Anterior cingulate cortex (tissue), 58 donors: ENCODE measurements at regions not wholly inside any gene's neighbourhood (a gene's known extent, or its start where the extent isn't known, plus 50 kb on each side); places are given as distances from the start of the nearest gene placed in this dataset.

Experiments used
- DNase-seq, 58 donors: peaks; one replicate each; lab custom pipeline; 2025; lab: John Stamatoyannopoulos, UW

- peak in 51 of 58 donors; percentile 15 to 87 (median 55) for DNase-seq
Observed at GRCh38 chr9:108727580-108728111, 128.1 kb downstream of the ACTL7B start.

DNA sequence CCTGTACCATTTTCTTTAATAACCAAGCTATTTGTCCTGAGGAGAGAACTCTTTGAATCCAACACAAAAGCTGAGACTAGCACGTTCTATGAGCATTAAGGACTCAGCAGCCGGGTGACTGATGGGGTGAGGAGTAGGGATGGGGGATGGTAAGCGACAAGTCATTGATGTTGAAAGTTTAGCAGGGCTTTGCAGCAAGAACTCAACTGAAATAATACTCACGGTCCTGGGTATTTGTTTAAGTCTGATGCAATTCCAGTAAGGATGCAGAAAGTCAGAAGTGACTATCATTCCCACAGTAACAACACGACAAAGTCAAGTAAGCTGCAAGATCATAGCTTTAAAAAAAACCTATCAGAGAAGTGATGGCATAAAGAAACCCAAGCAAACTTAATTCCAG is 131.1 kb downstream of the ACTL7B start:
- no peak for DNase-seq

DNA sequence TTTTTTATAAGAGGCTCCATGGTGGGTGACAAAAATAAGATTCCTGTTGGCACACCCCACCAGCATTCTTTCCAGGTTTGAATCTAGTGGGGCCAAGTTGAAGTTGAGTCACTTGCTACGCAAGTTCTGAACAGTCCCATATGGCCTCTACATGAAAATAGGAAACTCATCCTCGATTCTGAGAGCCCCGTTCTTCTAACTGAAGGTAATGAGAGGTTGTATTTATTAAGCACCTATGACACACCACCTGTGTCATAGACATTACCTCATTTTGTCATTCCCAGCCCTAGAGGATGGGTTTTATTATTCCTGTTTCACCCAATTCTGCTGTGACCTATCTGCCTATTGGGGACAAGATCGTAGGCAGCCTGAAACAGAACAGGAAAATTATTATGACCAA is 131.7 kb downstream of the ACTL7B start:
- DNase-seq, result no peak

GRCh38 chr9:108722396-108722795 is 133.4 kb downstream of the ACTL7B start:
- DNase-seq, result no peak

- DNase-seq, result peak in 42 of 58 donors; percentile 18 to 95 (median 58)
Observed at GRCh38 chr9:108720191-108720642, 135.6 kb downstream of the ACTL7B start.

GRCh38 chr9:108710424-108710823 is 145.4 kb downstream of the ACTL7B start:
- DNase-seq, result peak in 2 of 58 donors; percentile 54 to 60

DNA sequence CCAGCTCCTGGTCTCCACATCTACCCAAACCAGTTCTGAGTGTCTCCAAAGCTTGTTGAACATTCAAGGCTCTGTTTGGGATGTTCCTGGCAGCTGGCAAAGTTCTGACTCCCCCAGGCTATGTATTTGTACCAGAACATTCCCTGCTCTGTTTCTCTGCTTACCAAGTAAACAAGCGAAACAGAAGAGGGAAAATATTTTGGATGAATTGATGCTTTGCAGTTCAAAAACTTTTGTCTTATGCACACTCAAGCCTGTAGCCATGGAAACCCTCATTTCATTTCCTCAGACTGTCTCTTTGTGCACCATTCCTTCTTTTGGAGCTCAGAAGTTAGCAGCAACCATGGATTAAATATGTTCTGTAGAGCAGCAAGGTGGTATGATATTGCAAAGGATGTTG is 145.8 kb downstream of the ACTL7B start:
- DNase-seq, result peak in 3 of 58 donors; percentile 5 to 63 (median 53)

- no peak for DNase-seq
Observed at GRCh38 chr9:108709126-108709525, 146.7 kb downstream of the ACTL7B start.

- peak in 47 of 58 donors; percentile 16 to 95 (median 57) for DNase-seq
Observed at GRCh38 chr9:108708448-108708847, 147.3 kb downstream of the ACTL7B start.

DNA sequence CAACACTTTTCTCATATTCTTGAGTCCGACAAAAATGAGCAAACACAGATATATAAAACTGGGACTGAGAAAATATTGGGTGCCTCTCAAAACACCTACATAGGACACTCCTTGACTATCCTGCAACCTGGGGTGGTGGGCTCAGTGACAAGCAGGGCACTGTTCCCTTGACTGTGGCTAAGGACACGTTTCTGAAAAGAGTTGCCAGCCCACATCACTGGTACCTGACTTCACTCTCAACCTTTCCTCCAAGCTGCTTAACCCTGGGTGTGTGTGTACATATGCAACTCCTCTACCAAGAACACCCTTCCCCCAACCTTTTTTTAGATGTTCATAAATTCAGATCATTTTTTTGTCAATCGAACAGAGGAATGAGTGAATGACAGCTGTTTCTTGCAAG is 148.7 kb downstream of the ACTL7B start:
- DNase-seq, result no peak

DNA sequence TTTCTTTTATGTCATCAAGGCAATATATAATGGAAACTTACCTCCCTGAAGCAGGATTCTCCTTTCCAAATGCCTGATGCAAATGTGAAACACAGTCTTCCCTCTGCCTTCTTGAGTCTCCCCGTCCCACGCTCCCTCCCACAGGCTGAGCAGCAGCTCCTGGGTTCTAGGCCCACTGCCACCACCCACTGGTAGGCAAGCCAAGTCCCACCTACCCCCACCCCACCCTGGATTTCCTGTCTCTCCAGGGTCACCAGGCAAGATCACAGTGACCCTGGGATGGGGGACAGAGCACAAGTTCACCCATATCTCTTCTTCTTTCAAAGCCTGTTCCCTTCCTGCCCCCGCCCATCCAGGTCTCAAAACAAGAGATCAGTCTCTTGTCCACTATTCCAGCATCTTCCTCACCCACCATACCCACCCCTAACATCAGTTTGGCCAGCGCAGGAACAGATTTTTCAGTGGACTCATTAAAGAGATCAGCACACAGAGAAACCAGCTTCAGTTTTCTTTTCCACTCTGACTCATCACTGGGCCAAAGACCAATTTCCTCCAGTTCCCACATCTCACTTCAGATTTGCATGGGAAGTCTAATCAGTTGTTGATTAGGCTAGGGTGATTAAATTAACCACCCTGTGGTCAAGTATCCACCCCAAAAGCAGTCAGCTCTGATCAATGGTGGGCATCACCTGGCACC is 151.5 kb downstream of the ACTL7B start:
- DNase-seq, result no peak

DNA sequence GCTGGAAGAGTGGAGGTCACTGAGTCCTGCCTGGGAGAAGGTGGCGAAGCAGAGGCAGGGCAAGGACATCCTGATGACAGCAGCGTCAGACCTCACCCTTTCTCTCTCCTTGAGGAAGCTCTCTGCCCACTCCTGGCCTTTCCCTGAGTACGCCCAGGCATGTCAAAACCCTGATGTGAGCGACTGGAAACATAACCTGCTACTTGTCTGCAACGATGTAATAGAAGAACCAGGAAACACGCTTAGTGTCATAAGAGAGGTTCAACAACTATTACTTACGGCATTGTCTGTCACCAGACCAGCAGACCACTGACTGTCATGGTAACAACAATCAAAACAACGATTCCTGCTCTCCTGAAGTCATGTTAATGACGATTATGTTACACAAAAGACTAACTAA is 152.4 kb downstream of the ACTL7B start:
- no peak for DNase-seq

DNA sequence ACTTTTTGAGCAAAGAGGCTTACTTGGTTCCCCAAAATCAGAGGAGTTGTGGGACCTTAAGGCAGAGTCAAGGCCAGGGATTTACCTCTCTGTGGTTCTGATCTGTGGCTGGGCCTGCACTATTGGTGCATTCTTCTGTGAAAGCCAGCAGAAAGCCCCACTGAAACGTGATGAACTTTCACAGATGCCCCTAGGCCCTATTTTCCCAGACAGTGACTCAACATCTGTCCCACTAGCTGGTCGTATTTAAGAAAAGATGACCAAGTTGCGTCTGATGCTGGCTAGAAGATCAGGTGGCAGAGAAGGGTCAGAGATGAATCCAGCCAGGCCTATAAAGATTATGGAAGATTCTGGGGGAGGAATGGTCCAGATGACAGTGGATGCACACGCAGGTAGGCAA is 153.1 kb downstream of the ACTL7B start:
- DNase-seq, result no peak

GRCh38 chr9:108698801-108699200 is 157.0 kb downstream of the ACTL7B start:
- no peak for DNase-seq

DNA sequence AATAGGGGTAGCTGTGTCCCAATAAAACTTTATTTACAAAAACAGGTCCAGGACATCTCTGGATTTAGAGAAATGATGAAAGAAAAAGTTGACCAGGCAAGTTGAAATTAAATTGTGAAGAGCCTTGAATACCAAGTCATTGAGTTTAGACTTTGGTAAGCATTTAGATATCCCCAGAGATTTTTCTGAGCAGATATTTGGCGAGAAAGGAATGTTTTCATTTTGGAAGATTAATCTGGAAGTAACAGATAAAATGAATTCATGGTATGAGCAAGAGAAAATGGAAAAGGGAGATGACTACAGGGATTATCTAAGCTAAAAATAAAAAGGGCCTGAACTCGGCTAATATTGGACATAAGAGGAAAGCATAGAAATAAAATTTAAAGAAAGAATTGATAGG is 157.6 kb downstream of the ACTL7B start:
- DNase-seq, result no peak

DNA sequence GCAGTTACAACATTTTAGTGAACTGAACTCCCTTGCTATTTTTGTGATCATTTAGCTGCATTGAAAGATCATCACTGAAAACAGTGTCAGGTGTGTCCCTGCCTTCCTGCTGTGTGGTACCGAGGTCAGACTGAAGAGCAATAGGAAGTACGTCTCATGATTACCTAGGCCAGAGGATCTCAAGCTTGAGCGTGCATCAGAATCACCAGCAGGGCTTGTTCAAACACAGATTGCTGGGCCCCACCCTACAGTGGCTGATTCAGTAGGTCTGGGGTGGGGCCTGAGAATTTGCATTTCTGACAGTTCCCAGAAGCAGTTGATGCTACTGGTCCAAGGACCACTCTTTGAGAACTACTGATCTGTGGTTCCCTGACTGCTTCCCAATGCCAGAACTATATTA is 159.6 kb downstream of the ACTL7B start:
- DNase-seq, result no peak

DNA sequence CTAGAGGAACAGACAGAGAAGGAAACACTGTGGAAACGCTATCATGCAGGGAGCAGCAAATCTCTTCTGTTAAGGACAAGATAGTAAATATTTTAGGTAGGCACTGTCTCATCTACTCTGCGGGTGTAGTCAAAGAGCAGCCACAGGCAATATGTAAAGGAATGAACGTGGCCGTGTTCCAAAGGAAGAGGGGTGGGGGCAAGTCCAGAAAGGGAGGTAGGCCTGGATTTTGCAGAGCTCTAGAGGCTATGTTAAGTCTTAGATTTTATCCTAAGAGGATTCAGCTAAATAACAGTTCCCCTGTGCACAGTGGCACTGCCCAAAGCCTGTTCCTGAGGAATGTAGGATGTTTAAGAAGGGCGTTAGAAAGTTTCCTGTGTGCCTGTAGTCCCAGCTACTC is 161.6 kb downstream of the ACTL7B start:
- DNase-seq, result no peak

GRCh38 chr9:108691614-108692013 is 164.2 kb downstream of the ACTL7B start:
- no peak for DNase-seq

GRCh38 chr9:108688676-108689075 is 167.1 kb downstream of the ACTL7B start:
- DNase-seq, result no peak

GRCh38 chr9:108688051-108688450 is 167.7 kb downstream of the ACTL7B start:
- no peak for DNase-seq

GRCh38 chr9:108687006-108687987 is 168.5 kb downstream of the ACTL7B start:
- peak in 4 of 58 donors; percentile 1 to 23 (median 6) for DNase-seq
